MCF 10A (cell line): ENCODE measurements at regions not wholly inside any gene's neighbourhood (a gene's known extent, or its start where the extent isn't known, plus 50 kb on each side); places are given as distances from the start of the nearest gene placed in this dataset.

Source experiments
- BruUV-seq: library from RNA; stranded (reverse); fragments of 400-500 nt; replicated peaks from 2 replicates; lab custom pipeline; 2021; lab: Mats Ljungman, UMichigan
- CTCF ChIA-PET: fragments of 300-600 bp; sonication (Branson Sonifier 250); formaldehyde crosslinking; extraction: SDS; loops from one replicate; lab custom pipeline; 2021; ENCODE audit warnings: antibody characterized with exemption, inconsistent platforms; lab: Yijun Ruan, JAX
- POLR2A ChIA-PET: fragments of 300-600, 350-650 bp; sonication (Branson Sonifier 250); formaldehyde crosslinking; extraction: SDS; loops from one replicate; lab custom pipeline; 2020; ENCODE audit warnings: antibody characterized with exemption, inconsistent platforms; lab: Yijun Ruan, JAX
- DNase-seq: peaks from one replicate; pipeline ENCODE4 v3.0.0-alpha.2; 2018; ENCODE audit not compliant: unreplicated experiment
- H3K27ac Mint-ChIP-seq: one replicate; pipeline ENCODE4 v1.8.0; 2022; ENCODE audit warnings: mild to moderate bottlenecking, low read depth, mixed read lengths; ENCODE audit not compliant: unreplicated experiment
- H3K27me3 Mint-ChIP-seq: one replicate; pipeline ENCODE4 v1.8.0; 2022; ENCODE audit warnings: mixed read lengths; ENCODE audit not compliant: insufficient read depth, unreplicated experiment
- H3K36me3 Mint-ChIP-seq: one replicate; pipeline ENCODE4 v1.8.0; 2022; ENCODE audit warnings: mild to moderate bottlenecking, moderate library complexity, mixed read lengths; ENCODE audit not compliant: insufficient read depth, unreplicated experiment
- H3K4me1 Mint-ChIP-seq: one replicate; pipeline ENCODE4 v1.8.0; 2022; ENCODE audit warnings: mixed read lengths; ENCODE audit not compliant: insufficient read depth, unreplicated experiment
- H3K4me3 Mint-ChIP-seq: one replicate; pipeline ENCODE4 v1.8.0; 2022; ENCODE audit warnings: mild to moderate bottlenecking, moderate library complexity, mixed read lengths; ENCODE audit not compliant: unreplicated experiment
- H3K9me3 Mint-ChIP-seq: one replicate; pipeline ENCODE4 v1.8.0; 2022; ENCODE audit warnings: mixed read lengths; ENCODE audit not compliant: unreplicated experiment
- CTCF ChIP-seq: fragments of 200-600 bp; IDR thresholded peaks from one replicate; pipeline ENCODE4 v1.8.0; 2022; ENCODE audit warnings: antibody characterized with exemption, mild to moderate bottlenecking; ENCODE audit not compliant: unreplicated experiment
- intact Hi-C: fragments of 100-400 bp; cut with micrococcal nuclease; formaldehyde crosslinking; loops from 2 replicates; pipeline ENCODE4 v1.14.1; 2022

- TF ChIP-seq CTCF: no peak
- H3K4me3 Mint-ChIP-seq: no peak overlapping the region
- ChIA-PET POLR2A (no interaction called here), CTCF (no interaction called here)
- intact Hi-C loops: no loop called here
- no peaks in the 10 kb centered on the region for H3K9me3 Mint-ChIP-seq
- BruUV-seq: no TSS peak
- peaks cover 7% of the 10 kb centered on the region for H3K4me1 Mint-ChIP-seq
- H3K36me3 Mint-ChIP-seq: no peaks in the 10 kb centered on the region
- no peaks in the 10 kb centered on the region for H3K27me3 Mint-ChIP-seq
- DNase-seq: no peak
- no peak overlapping the region for H3K27ac Mint-ChIP-seq
Observed at GRCh38 chr6:85069577-85069976, 305.2 kb upstream of the TBX18 start.

- peaks cover 7% of the 10 kb centered on the region for H3K4me1 Mint-ChIP-seq
- no peaks in the 10 kb centered on the region for H3K9me3 Mint-ChIP-seq
- peak; percentile 24 for DNase-seq
- ChIA-PET POLR2A (interaction anchor here (1.0 to 3.0 kb wide), 2 partner anchors 9 kb away, joined by 3 to 10 read pairs; no protein-coding TSS in a partner anchor), CTCF (interaction anchor here (0.6 to 0.7 kb wide), 4 partner anchors 50 to 795 kb away, joined by 3 to 4 read pairs (median 3); no protein-coding TSS in a partner anchor)
- no peaks in the 10 kb centered on the region for H3K36me3 Mint-ChIP-seq
- H3K27me3 Mint-ChIP-seq: no peaks in the 10 kb centered on the region
- no peak overlapping the region for H3K27ac Mint-ChIP-seq
- intact Hi-C loops: no loop called here
- TF ChIP-seq CTCF: no peak
- no TSS peak for BruUV-seq
- H3K4me3 Mint-ChIP-seq: no peak overlapping the region
Observed at GRCh38 chr6:85068221-85068620, 303.8 kb upstream of the TBX18 start.

GRCh38 chr6:85066266-85066665 lies 301.9 kb upstream of the TBX18 start:
- BruUV-seq: no TSS peak
- Mint-ChIP-seq H3K4me3 (no peak overlapping the region), H3K27ac (peak overlapping the region; percentile 55), H3K9me3 (no peaks in the 10 kb centered on the region), H3K4me1 (peaks cover 7% of the 10 kb centered on the region), H3K36me3 (no peaks in the 10 kb centered on the region), H3K27me3 (no peaks in the 10 kb centered on the region)
- intact Hi-C loops: no loop called here
- no peak for DNase-seq
- TF ChIP-seq CTCF: no peak
- POLR2A ChIA-PET: interaction anchor here (0.7 to 3.0 kb wide), 2 partner anchors 11 to 803 kb away, joined by 3 to 10 read pairs; no protein-coding TSS in a partner anchor
- CTCF ChIA-PET: interaction anchor here (0.6 kb wide), 1 partner anchor 1207 kb away, joined by 3 read pairs; the partner anchor contains the start of gene CYB5R4

- H3K4me3 Mint-ChIP-seq: no peak overlapping the region
- no peak for TF ChIP-seq CTCF
- H3K36me3 Mint-ChIP-seq: no peaks in the 10 kb centered on the region
- peak overlapping the region; percentile 55 for H3K27ac Mint-ChIP-seq
- BruUV-seq: no TSS peak
- POLR2A ChIA-PET: interaction anchor here (0.7 kb wide), 1 partner anchor 803 kb away, joined by 3 read pairs; no protein-coding TSS in a partner anchor
- intact Hi-C loops: no loop called here
- peak; percentile 34 for DNase-seq
- H3K27me3 Mint-ChIP-seq: no peaks in the 10 kb centered on the region
- no peaks in the 10 kb centered on the region for H3K9me3 Mint-ChIP-seq
- peaks cover 7% of the 10 kb centered on the region for H3K4me1 Mint-ChIP-seq
- CTCF ChIA-PET: interaction anchor here (0.6 to 0.7 kb wide), 2 partner anchors 48 to 1206 kb away, joined by 3 read pairs; partner anchors contain the start of gene CYB5R4
Observed at GRCh38 chr6:85065831-85066230, 301.4 kb upstream of the TBX18 start.
